Transverse colon (tissue), 4 donors: ENCODE measurements at regions not wholly inside any gene's neighbourhood (a gene's known extent, or its start where the extent isn't known, plus 50 kb on each side); places are given as distances from the start of the nearest gene placed in this dataset.

Experiments used
- DNase-seq: peaks from one replicate; pipeline ENCODE4 v3.0.0-alpha.2; 2019
- H3K27ac ChIP-seq, 4 donors: fragments of 200-600 bp; sonication (generic); 2 replicates each; pipeline ENCODE4 v1.5.1; 2016 to 2018; ENCODE audit warnings: inconsistent platforms in 4 of 4
- H3K27me3 ChIP-seq: fragments of 200-600 bp; sonication (generic); 2 replicates; pipeline ENCODE4 v1.5.1; 2017; ENCODE audit warnings: inconsistent platforms
- H3K36me3 ChIP-seq, 4 donors: fragments of 200-600 bp; sonication (generic); 2 replicates each; pipeline ENCODE4 v1.5.1; 2017 to 2019; ENCODE audit warnings: inconsistent platforms in 4 of 4
- H3K4me1 ChIP-seq, 4 donors: fragments of 200-600 bp; sonication (generic); 2 replicates each; pipeline ENCODE4 v1.5.1; 2017 to 2020; ENCODE audit warnings: inconsistent platforms in 4 of 4
- H3K4me3 ChIP-seq, 4 donors: fragments of 200-600 bp; sonication (generic); 1 replicate in 1 of 4; 2 replicates in 3 of 4; pipeline versions ENCODE4 v1.5.1 to v1.6.1; 2017 to 2019; ENCODE audit warnings: inconsistent platforms in 4 of 4
- H3K9me3 ChIP-seq, 2 donors: fragments of 200-600 bp; sonication (generic); 2 replicates each; pipeline ENCODE4 v1.5.1; 2017 to 2019; ENCODE audit warnings: inconsistent platforms in 2 of 2
- EP300 ChIP-seq: sonication (generic); formaldehyde crosslinking; IDR thresholded peaks from one replicate; pipeline ENCODE4 v1.6.1; 2017; ENCODE audit warnings: antibody characterized with exemption, low read depth
- POLR2A ChIP-seq: fragments of 450-650 bp; IDR thresholded peaks from one replicate; pipeline ENCODE4 v1.6.1; 2016; ENCODE audit warnings: antibody characterized with exemption, mild to moderate bottlenecking, moderate library complexity
- POLR2AphosphoS5 ChIP-seq, 3 donors: sonication (generic); formaldehyde crosslinking; IDR thresholded peaks; one replicate each; pipeline ENCODE4 v1.6.1; 2016; ENCODE audit warnings: antibody characterized with exemption in 3 of 3
- WGBS, 2 donors: methylation state at CpG; one replicate each; pipeline ENCODE4 v1.1.5; 2018; ENCODE audit warnings: low coverage in 1 of 2; 5-methylcytosine and 5-hydroxymethylcytosine counted together
- in situ Hi-C, 4 donors: fragments of 200-750 bp; cut with MboI; loops; one replicate each; pipeline versions ENCODE4 v1.15.0 to v1.15.1; 2017; ENCODE audit warnings: low sequenced_read_pairs in 3 of 4, low pct_ligation_motif_present in 1 of 4, low pct_unique_long_range_greater_than_20kb in 1 of 4
- intact Hi-C: fragments of 100-400 bp; cut with DNase I; formaldehyde crosslinking; loops from one replicate; pipeline ENCODE4 v1.15.1; 2023; ENCODE audit warnings: low total_unique reads
- TF ChIP-seq, protein P1 (sequence below), 5 experiments: fragments of 200-600 bp in 3 of 5; fragments of 450-650 bp in 2 of 5; sonication (generic) in 3 of 5; IDR thresholded peaks; 1 replicate in 2 of 5; 2 replicates in 3 of 5; pipeline ENCODE4 v1.5.1; 2016 to 2017; ENCODE audit warnings: antibody characterized with exemption in 5 of 5, inconsistent platforms in 3 of 5, mild to moderate bottlenecking in 2 of 5, moderate library complexity in 1 of 5

DNA sequence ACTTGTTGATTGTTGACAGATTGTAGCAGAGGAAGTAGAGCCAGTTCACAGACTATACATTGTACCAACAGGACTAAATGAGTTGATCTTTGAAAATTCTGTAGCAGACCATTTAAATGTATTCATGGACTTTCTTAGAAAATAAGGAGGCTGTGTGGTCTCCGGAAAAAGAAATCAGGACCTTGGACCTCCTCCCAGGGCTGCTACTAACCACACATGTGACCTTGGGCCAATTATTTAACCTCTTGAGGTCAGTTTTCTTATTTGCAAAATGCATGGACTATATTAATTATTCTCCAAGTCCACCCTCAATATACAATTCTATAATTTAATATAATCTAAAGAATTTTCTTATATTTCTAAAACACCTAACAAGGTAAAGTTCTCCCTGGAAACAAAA lies 492.0 kb upstream of the JAG1 start:
- TF ChIP-seq, protein P1, sequence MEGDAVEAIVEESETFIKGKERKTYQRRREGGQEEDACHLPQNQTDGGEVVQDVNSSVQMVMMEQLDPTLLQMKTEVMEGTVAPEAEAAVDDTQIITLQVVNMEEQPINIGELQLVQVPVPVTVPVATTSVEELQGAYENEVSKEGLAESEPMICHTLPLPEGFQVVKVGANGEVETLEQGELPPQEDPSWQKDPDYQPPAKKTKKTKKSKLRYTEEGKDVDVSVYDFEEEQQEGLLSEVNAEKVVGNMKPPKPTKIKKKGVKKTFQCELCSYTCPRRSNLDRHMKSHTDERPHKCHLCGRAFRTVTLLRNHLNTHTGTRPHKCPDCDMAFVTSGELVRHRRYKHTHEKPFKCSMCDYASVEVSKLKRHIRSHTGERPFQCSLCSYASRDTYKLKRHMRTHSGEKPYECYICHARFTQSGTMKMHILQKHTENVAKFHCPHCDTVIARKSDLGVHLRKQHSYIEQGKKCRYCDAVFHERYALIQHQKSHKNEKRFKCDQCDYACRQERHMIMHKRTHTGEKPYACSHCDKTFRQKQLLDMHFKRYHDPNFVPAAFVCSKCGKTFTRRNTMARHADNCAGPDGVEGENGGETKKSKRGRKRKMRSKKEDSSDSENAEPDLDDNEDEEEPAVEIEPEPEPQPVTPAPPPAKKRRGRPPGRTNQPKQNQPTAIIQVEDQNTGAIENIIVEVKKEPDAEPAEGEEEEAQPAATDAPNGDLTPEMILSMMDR (IDR thresholded peaks at IDR 0.05), result no peak
- TF ChIP-seq POLR2A (no peak), POLR2AphosphoS5 (IDR thresholded peaks at IDR 0.05) (no peak), EP300 (no peak)
- H3K9me3 ChIP-seq, result no peaks in the 10 kb centered on the region

DNA sequence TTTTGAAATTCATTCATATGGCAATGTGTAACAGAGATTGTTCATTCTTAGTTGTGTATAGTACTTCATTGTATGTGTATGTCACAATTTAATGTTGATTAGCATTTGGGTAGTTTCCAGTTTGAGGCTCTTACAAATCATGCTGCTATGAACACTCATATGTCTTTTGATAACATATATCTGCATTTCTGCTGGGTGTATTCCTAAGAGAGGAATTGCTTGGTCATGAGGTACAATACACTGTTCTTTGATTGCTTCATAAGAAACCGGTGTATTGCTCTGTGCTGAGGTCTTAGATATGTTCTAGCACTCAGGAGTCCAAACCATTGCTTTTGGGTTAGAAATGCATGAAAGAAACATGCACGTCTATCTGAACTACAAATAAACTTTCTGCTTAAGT lies 492.9 kb upstream of the JAG1 start:
- intact Hi-C loops (no loop called here), in situ Hi-C loops (no loop called here)
- H3K4me1 ChIP-seq, result no peaks in the 10 kb centered on the region
- DNase-seq, result no peak
- no peak overlapping the region for H3K27ac ChIP-seq
- no peaks in the 10 kb centered on the region for H3K27me3 ChIP-seq
- H3K4me3 ChIP-seq, result no peak overlapping the region
- H3K9me3 ChIP-seq, result no peaks in the 10 kb centered on the region
- no peaks in the 10 kb centered on the region for H3K36me3 ChIP-seq
- no peak for TF ChIP-seq POLR2AphosphoS5 (IDR thresholded peaks at IDR 0.05)
- TF ChIP-seq POLR2A, result no peak
- TF ChIP-seq, protein P1 (IDR thresholded peaks at IDR 0.05), result no peak
- no peak for TF ChIP-seq EP300
- WGBS, 2 donors, result 40 to 72% methylated on average over 1 to 2 of the region's 2 CpGs

More for the DNA sequence above, 492.0 kb upstream of the JAG1 start:
- no peak for DNase-seq
- 75 to 83% methylated on average over 1 of the region's 1 CpG for WGBS, 2 donors
- Histone ChIP-seq H3K36me3 (no peaks in the 10 kb centered on the region), H3K4me3 (no peak overlapping the region), H3K4me1 (no peaks in the 10 kb centered on the region), H3K27ac (no peak overlapping the region), H3K27me3 (no peaks in the 10 kb centered on the region)
- in situ Hi-C loops, result no loop called here
- intact Hi-C loops, result no loop called here

DNA sequence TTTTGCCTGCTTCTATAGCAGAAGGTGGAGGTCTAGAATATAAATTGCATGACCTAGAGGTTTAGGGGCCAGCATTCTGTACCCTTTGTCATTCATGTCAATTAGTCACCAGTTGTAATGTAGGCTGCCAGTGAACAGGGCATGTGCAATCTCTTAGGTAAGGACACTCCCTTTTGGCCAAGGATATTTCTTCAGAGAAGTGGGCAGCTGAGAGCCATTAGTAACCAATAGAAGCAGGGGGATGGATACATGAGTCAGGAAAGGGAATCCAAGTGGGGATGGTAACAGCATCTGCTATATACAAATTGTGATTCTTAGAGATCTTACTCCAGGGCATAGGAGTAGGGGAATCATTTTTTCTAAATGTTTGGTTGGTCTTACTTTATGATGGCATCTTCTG lies 494.2 kb upstream of the JAG1 start:
- TF ChIP-seq EP300, result no peak
- TF ChIP-seq, protein P1 (IDR thresholded peaks at IDR 0.05), result no peak
- no peak for TF ChIP-seq POLR2AphosphoS5 (IDR thresholded peaks at IDR 0.05)
- no peak for TF ChIP-seq POLR2A
- no peak for DNase-seq
- intact Hi-C loops, result no loop called here
- no peaks in the 10 kb centered on the region for H3K27me3 ChIP-seq
- H3K4me1 ChIP-seq, result no peaks in the 10 kb centered on the region
- in situ Hi-C loops, result no loop called here
- no peak overlapping the region for H3K4me3 ChIP-seq
- no peak overlapping the region for H3K27ac ChIP-seq
- H3K9me3 ChIP-seq, result no peaks in the 10 kb centered on the region
- no peaks in the 10 kb centered on the region for H3K36me3 ChIP-seq

DNA sequence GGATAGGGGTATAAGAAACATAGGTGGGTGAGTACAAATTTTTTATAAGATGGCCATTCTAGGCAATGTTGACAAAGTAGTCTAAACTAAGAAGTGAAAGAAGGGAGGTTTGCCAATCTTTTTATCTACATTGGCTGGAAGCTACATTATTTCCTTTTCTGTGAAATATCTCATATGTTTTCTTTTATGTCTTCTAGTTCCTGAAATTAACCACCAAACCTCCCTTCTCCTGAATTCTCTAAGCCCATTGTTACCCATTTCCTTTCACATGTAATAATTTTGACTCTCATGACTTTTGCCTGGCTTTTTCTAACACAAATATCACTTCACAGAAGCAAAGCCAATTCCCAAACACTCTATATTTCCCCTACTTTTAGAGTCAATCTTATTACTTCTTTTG lies 496.2 kb upstream of the JAG1 start:
- Histone ChIP-seq H3K4me1 (no peaks in the 10 kb centered on the region), H3K4me3 (no peak overlapping the region), H3K9me3 (no peaks in the 10 kb centered on the region), H3K36me3 (no peaks in the 10 kb centered on the region), H3K27me3 (no peaks in the 10 kb centered on the region), H3K27ac (no peak overlapping the region)
- no peak for DNase-seq
- TF ChIP-seq POLR2A, result no peak
- no peak for TF ChIP-seq POLR2AphosphoS5 (IDR thresholded peaks at IDR 0.05)
- no peak for TF ChIP-seq EP300
- TF ChIP-seq, protein P1 (IDR thresholded peaks at IDR 0.05), result no peak
- in situ Hi-C loops (no loop called here), intact Hi-C loops (no loop called here)
